Stomach (tissue), 8 donors: ENCODE measurements at regions not wholly inside any gene's neighbourhood (a gene's known extent, or its start where the extent isn't known, plus 50 kb on each side); places are given as distances from the start of the nearest gene placed in this dataset.
"Not testable (repeated sequence)": the region's sequence is repeated elsewhere in the genome, so short reads cannot be mapped to it uniquely, and the experiment has no call there.

Experiments used
- DNase-seq, 2 donors: peaks; one replicate each; pipeline versions ENCODE4 v3.0.0 to v3.0.0-alpha.2; 2013 to 2019
- H3K27ac ChIP-seq, 5 donors: fragments of 200-600 bp in 4 of 5; sonication (generic) in 4 of 5; one replicate each; pipeline ENCODE4 v1.5.1; 2013 to 2019; ENCODE audit warnings: mild to moderate bottlenecking in 1 of 5, moderate library complexity in 1 of 5
- H3K27me3 ChIP-seq, 3 donors: fragments of 200-600 bp; sonication (generic); one replicate each; pipeline ENCODE4 v1.5.1; 2017 to 2019; ENCODE audit warnings: mixed run types in 1 of 3
- H3K36me3 ChIP-seq, 4 donors: fragments of 200-600 bp; sonication (generic); 1 replicate in 3 of 4; 2 replicates in 1 of 4; pipeline ENCODE4 v1.5.1; 2016 to 2019
- H3K4me1 ChIP-seq, 4 donors: fragments of 200-600 bp; sonication (generic); one replicate each; pipeline ENCODE4 v1.5.1; 2016 to 2019
- H3K4me3 ChIP-seq, 4 donors: fragments of 200-600 bp; sonication (generic) in 3 of 4; one replicate each; pipeline ENCODE4 v1.5.1; 2016 to 2019; ENCODE audit warnings: mild to moderate bottlenecking in 1 of 4
- H3K9me3 ChIP-seq, 4 donors: fragments of 200-600 bp; sonication (generic); one replicate each; pipeline ENCODE4 v1.5.1; 2016 to 2019
- CTCF ChIP-seq, 7 experiments: fragments of 450-650 bp in 4 of 7; fragments of 200-600 bp in 3 of 7; sonication (generic) in 3 of 7; IDR thresholded peaks; one replicate each; pipeline ENCODE4 v1.5.1; 2016 to 2019; ENCODE audit warnings: antibody characterized with exemption in 7 of 7, control low read depth in 2 of 7, mild to moderate bottlenecking in 1 of 7
- EP300 ChIP-seq: sonication (generic); formaldehyde crosslinking; IDR thresholded peaks from one replicate; pipeline ENCODE4 v1.6.1; 2017; ENCODE audit warnings: antibody characterized with exemption
- POLR2A ChIP-seq, 4 donors: fragments of 450-650 bp; IDR thresholded peaks; one replicate each; pipeline ENCODE4 v1.6.1; 2016; ENCODE audit warnings: antibody characterized with exemption in 4 of 4, control low read depth in 2 of 4, mild to moderate bottlenecking in 1 of 4, moderate library complexity in 1 of 4
- POLR2AphosphoS5 ChIP-seq, 3 donors: sonication (generic); formaldehyde crosslinking; IDR thresholded peaks; one replicate each; pipeline ENCODE4 v1.6.1; 2016; ENCODE audit warnings: antibody characterized with exemption in 3 of 3
- WGBS, 5 donors: extraction: QIAGEN DNeasy Blood & Tissue Kit in 3 of 5; methylation state at CpG; one replicate each; pipeline versions ENCODE4 v1.1.5 to v1.1.7; 2013 to 2018; 5-methylcytosine and 5-hydroxymethylcytosine counted together
- intact Hi-C: fragments of 100-400 bp; cut with DNase I; formaldehyde crosslinking; loops from one replicate; pipeline ENCODE4 v1.15.1; 2023; ENCODE audit warnings: low total_unique reads
- donor health status: healthy with polysubstance abuse.
- donor health status: Bipolar disorder and iron deficiency.
- donor health status: healthy.

DNA sequence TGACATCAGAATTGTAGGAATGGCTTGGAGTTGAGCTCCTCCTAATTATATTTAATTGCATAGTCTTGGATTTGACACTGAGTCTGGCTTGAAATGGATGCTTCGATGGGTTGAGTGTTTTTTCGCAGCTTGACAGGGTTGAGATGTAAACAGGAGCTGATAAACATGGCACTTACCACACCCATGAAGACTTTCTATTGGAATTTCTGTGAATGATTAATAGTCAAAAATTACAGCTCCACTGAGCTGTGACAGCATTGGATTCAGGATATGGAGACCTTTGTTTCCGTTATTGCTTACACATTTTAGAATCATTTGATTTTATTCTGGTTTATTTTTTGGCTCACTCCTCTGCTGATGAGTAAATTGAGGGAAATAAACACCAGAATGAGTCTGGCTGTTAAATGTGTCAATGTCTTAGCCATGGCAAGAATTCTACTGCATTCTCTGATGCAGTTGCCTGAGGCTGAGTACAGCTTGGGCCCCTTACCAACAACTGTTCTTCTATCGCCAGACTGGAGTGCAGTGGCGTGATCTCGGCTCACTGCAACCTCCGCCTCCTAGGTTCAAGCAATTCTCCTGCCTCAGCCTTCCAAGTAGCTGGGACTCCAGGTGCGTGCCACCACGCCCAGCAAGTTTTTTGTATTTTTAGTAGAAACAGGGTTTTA, 128.1 kb upstream of the DOK5 start:
- Histone ChIP-seq H3K36me3 (no peaks in the 10 kb centered on the region), H3K4me3 (no peak overlapping the region), H3K9me3 (no peaks in the 10 kb centered on the region), H3K4me1 (peaks cover 0 to 21% (median 6%) of the 10 kb centered on the region in 4 donors), H3K27me3 (no peaks in the 10 kb centered on the region), H3K27ac (no peak overlapping the region)
- no peak for DNase-seq
- intact Hi-C loops = no loop called here
- 75 to 84% (median 80%) methylated on average over 9 of the region's 9 CpGs for WGBS, 5 donors
- TF ChIP-seq POLR2A (IDR thresholded peaks at IDR 0.05) = no peak
- no peak for TF ChIP-seq EP300
- no peak for TF ChIP-seq CTCF (IDR thresholded peaks at IDR 0.05)
- no peak for TF ChIP-seq POLR2AphosphoS5 (IDR thresholded peaks at IDR 0.05)

- WGBS, 5 donors = 57 to 69% (median 63%) methylated on average over 3 of the region's 3 CpGs
- DNase-seq = no peak
- TF ChIP-seq POLR2A (IDR thresholded peaks at IDR 0.05) (no peak), POLR2AphosphoS5 (IDR thresholded peaks at IDR 0.05) (no peak), CTCF (IDR thresholded peaks at IDR 0.05) (no peak), EP300 (no peak)
- intact Hi-C loops = no loop called here
- Histone ChIP-seq H3K4me3 (no peak overlapping the region), H3K4me1 (peaks cover 0 to 12% (median 2%) of the 10 kb centered on the region in 4 donors), H3K36me3 (no peaks in the 10 kb centered on the region), H3K27me3 (no peaks in the 10 kb centered on the region), H3K9me3 (no peaks in the 10 kb centered on the region), H3K27ac (no peak overlapping the region)
Observed at GRCh38 chr20:54350415-54350814, 125.0 kb upstream of the DOK5 start.

- Histone ChIP-seq H3K27ac (no peak overlapping the region), H3K36me3 (no peaks in the 10 kb centered on the region), H3K27me3 (no peaks in the 10 kb centered on the region), H3K9me3 (no peaks in the 10 kb centered on the region), H3K4me3 (no peak overlapping the region), H3K4me1 (peaks cover 0 to under 1% (median 0%) of the 10 kb centered on the region in 4 donors)
- no peak for TF ChIP-seq POLR2A (IDR thresholded peaks at IDR 0.05)
- no peak for TF ChIP-seq POLR2AphosphoS5 (IDR thresholded peaks at IDR 0.05)
- no peak for TF ChIP-seq CTCF (IDR thresholded peaks at IDR 0.05)
- no peak for TF ChIP-seq EP300
- intact Hi-C loops = no loop called here
- no peak for DNase-seq
- WGBS, 5 donors = 78 to 94% (median 85%) methylated on average over 2 of the region's 2 CpGs
Observed at GRCh38 chr20:54351371-54352136, 123.8 kb upstream of the DOK5 start.

DNA sequence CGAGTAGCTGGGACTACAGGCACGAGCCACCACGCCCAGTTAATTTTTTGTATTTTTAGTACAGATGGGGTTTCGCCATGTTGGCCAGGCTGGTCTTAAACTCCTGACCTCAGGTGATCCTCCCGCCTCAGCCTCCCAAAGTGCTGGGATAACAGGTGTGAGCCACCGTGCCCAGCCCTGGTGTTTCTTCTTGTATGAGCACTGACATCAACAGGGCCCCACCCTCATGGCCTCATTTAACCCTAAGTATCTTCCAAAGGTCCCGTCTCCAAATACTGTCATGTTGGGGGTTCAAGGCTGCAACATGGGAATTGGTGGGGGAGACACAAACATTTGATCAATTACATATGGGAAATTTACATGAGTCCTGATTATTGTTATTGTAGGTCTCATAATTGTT, 122.9 kb upstream of the DOK5 start:
- DNase-seq, intact Hi-C loops, H3K36me3 ChIP-seq, H3K4me1 ChIP-seq, H3K27me3 ChIP-seq, H3K9me3 ChIP-seq, H3K27ac ChIP-seq, H3K4me3 ChIP-seq: not testable (repeated sequence)
- 85 to 94% (median 91%) methylated on average over 7 of the region's 7 CpGs for WGBS, 5 donors

DNA sequence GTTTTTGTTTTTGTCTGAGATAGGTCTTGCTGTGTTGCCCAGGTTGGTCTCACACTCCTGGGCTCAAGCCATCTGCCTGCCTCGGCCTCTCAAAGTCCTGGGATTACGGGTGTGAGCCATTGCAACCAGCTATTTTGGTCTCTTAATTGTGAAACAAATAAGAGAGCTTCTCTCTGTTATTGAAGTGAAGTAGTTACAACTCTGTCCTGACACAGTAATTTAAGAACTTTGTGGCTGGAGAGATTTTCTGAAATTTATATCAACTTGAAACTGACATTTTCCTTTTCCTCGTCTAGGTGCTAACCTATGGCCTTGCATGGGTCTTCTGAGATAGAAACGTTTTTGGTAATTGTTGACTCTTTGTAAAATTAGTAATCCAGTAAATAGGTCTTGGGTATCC, 122.1 kb upstream of the DOK5 start:
- intact Hi-C loops = no loop called here
- Histone ChIP-seq H3K4me3 (no peak overlapping the region), H3K27ac (no peak overlapping the region), H3K9me3 (no peaks in the 10 kb centered on the region), H3K36me3 (no peaks in the 10 kb centered on the region), H3K27me3 (no peaks in the 10 kb centered on the region), H3K4me1 (no peaks in the 10 kb centered on the region)
- TF ChIP-seq POLR2A (IDR thresholded peaks at IDR 0.05) (no peak), CTCF (IDR thresholded peaks at IDR 0.05) (no peak), EP300 (no peak), POLR2AphosphoS5 (IDR thresholded peaks at IDR 0.05) (no peak)
- 67 to 84% (median 79%) methylated on average over 4 of the region's 4 CpGs for WGBS, 5 donors
- no peak for DNase-seq
